AG09309 (cell line): ENCODE measurements at regions not wholly inside any gene's neighbourhood (a gene's known extent, or its start where the extent isn't known, plus 50 kb on each side); places are given as distances from the start of the nearest gene placed in this dataset.

Experiments
- DNase-seq: peaks from one replicate; pipeline ENCODE4 v3.0.0-alpha.2; 2010; ENCODE audit warnings: low read depth
- H3K4me3 ChIP-seq: 2 replicates; pipeline ENCODE4 v1.5.1; 2011; ENCODE audit warnings: mild to moderate bottlenecking, low read depth, low read length, moderate library complexity; ENCODE audit not compliant: control insufficient read depth
- CTCF ChIP-seq: IDR thresholded peaks from 2 replicates; pipeline ENCODE4 v1.5.1; 2011; ENCODE audit warnings: mild to moderate bottlenecking, low read depth, low read length, inconsistent platforms; ENCODE audit not compliant: insufficient read depth, control insufficient read depth; ENCODE audit errors: missing control alignments

- DNase-seq, result no peak
- no peak for TF ChIP-seq CTCF
Observed at GRCh38 chr5:107072440-107072839, 598.3 kb downstream of the EFNA5 start.

GRCh38 chr5:107068782-107069181 lies 602.0 kb downstream of the EFNA5 start:
- H3K4me3 ChIP-seq, result no peak overlapping the region
- no peak for TF ChIP-seq CTCF
- DNase-seq, result no peak

More at GRCh38 chr5:107072440-107072839, 598.3 kb downstream of the EFNA5 start:
- H3K4me3 ChIP-seq, result no peak overlapping the region

GRCh38 chr5:107067395-107067794 lies 603.3 kb downstream of the EFNA5 start:
- TF ChIP-seq CTCF, result no peak

GRCh38 chr5:107063511-107063910 lies 607.2 kb downstream of the EFNA5 start:
- no peak overlapping the region for H3K4me3 ChIP-seq
- TF ChIP-seq CTCF, result no peak
- DNase-seq, result no peak

More at GRCh38 chr5:107067395-107067794, 603.3 kb downstream of the EFNA5 start:
- no peak overlapping the region for H3K4me3 ChIP-seq
- no peak for DNase-seq

- TF ChIP-seq CTCF, result no peak
- DNase-seq, result no peak
- H3K4me3 ChIP-seq, result no peak overlapping the region
Observed at GRCh38 chr5:107058803-107059202, 611.9 kb downstream of the EFNA5 start.

- H3K4me3 ChIP-seq, result no peak overlapping the region
- TF ChIP-seq CTCF, result no peak
- no peak for DNase-seq
Observed at GRCh38 chr5:107058235-107058634, 612.5 kb downstream of the EFNA5 start.

- no peak for DNase-seq
- H3K4me3 ChIP-seq, result no peak overlapping the region
- TF ChIP-seq CTCF, result no peak
Observed at GRCh38 chr5:107056278-107056677, 614.5 kb downstream of the EFNA5 start.
